ENCODE measurements at regions not wholly inside any gene's neighbourhood (a gene's known extent, or its start where the extent isn't known, plus 50 kb on each side); places are given as distances from the start of the nearest gene placed in this dataset.

- no peak overlapping the region for H3K27ac ChIP-seq
- H3K4me3 ChIP-seq (ENCODE audit: low read depth, low read length): no peak overlapping the region
- H3K27me3 ChIP-seq (ENCODE audit: insufficient read depth, low read depth, severe bottlenecking): no peaks in the 10 kb centered on the region
- H3K9me3 ChIP-seq (ENCODE audit: severe bottlenecking): no peaks in the 10 kb centered on the region
- H3K36me3 ChIP-seq: no peaks in the 10 kb centered on the region
- TF ChIP-seq, protein P1, sequence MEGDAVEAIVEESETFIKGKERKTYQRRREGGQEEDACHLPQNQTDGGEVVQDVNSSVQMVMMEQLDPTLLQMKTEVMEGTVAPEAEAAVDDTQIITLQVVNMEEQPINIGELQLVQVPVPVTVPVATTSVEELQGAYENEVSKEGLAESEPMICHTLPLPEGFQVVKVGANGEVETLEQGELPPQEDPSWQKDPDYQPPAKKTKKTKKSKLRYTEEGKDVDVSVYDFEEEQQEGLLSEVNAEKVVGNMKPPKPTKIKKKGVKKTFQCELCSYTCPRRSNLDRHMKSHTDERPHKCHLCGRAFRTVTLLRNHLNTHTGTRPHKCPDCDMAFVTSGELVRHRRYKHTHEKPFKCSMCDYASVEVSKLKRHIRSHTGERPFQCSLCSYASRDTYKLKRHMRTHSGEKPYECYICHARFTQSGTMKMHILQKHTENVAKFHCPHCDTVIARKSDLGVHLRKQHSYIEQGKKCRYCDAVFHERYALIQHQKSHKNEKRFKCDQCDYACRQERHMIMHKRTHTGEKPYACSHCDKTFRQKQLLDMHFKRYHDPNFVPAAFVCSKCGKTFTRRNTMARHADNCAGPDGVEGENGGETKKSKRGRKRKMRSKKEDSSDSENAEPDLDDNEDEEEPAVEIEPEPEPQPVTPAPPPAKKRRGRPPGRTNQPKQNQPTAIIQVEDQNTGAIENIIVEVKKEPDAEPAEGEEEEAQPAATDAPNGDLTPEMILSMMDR (IDR thresholded peaks at IDR 0.05; ENCODE audit: low read depth, low read length): no peak
- DNase-seq: no peak
Observed at GRCh38 chr9:118109542-118109941, 405.3 kb downstream of the TLR4 start.

GRCh38 chr9:118121361-118121760 lies 417.2 kb downstream of the TLR4 start:
- TF ChIP-seq, protein P1 (IDR thresholded peaks at IDR 0.05; ENCODE audit: low read depth, low read length): no peak
- no peaks in the 10 kb centered on the region for H3K9me3 ChIP-seq (ENCODE audit: severe bottlenecking)
- H3K36me3 ChIP-seq: no peaks in the 10 kb centered on the region
- no peak overlapping the region for H3K4me3 ChIP-seq (ENCODE audit: low read depth, low read length)
- H3K27me3 ChIP-seq (ENCODE audit: insufficient read depth, low read depth, severe bottlenecking): no peaks in the 10 kb centered on the region
- no peak for DNase-seq
- H3K27ac ChIP-seq: no peak overlapping the region

GRCh38 chr9:118128313-118128712 lies 424.1 kb downstream of the TLR4 start:
- no peak overlapping the region for H3K4me3 ChIP-seq (ENCODE audit: low read depth, low read length)
- no peak for DNase-seq
- no peaks in the 10 kb centered on the region for H3K27me3 ChIP-seq (ENCODE audit: insufficient read depth, low read depth, severe bottlenecking)
- H3K36me3 ChIP-seq: no peaks in the 10 kb centered on the region
- TF ChIP-seq, protein P1 (IDR thresholded peaks at IDR 0.05; ENCODE audit: low read depth, low read length): no peak
- H3K9me3 ChIP-seq (ENCODE audit: severe bottlenecking): no peaks in the 10 kb centered on the region
- no peak overlapping the region for H3K27ac ChIP-seq

GRCh38 chr9:118129541-118129940 lies 425.3 kb downstream of the TLR4 start:
- TF ChIP-seq, protein P1 (IDR thresholded peaks at IDR 0.05; ENCODE audit: low read depth, low read length): no peak
- Histone ChIP-seq H3K27me3 (ENCODE audit: insufficient read depth, low read depth, severe bottlenecking) (no peaks in the 10 kb centered on the region), H3K36me3 (no peaks in the 10 kb centered on the region), H3K27ac (no peak overlapping the region), H3K9me3 (ENCODE audit: severe bottlenecking) (no peaks in the 10 kb centered on the region), H3K4me3 (ENCODE audit: low read depth, low read length) (no peak overlapping the region)
- DNase-seq: no peak

GRCh38 chr9:118148990-118149389 lies 444.8 kb downstream of the TLR4 start:
- Histone ChIP-seq H3K9me3 (ENCODE audit: severe bottlenecking) (no peaks in the 10 kb centered on the region), H3K36me3 (no peaks in the 10 kb centered on the region), H3K27ac (no peak overlapping the region), H3K4me3 (ENCODE audit: low read depth, low read length) (no peak overlapping the region), H3K27me3 (ENCODE audit: insufficient read depth, low read depth, severe bottlenecking) (no peaks in the 10 kb centered on the region)
- TF ChIP-seq, protein P1 (IDR thresholded peaks at IDR 0.05; ENCODE audit: low read depth, low read length): no peak
- no peak for DNase-seq

- TF ChIP-seq, protein P1 (IDR thresholded peaks at IDR 0.05; ENCODE audit: low read depth, low read length): no peak
- Histone ChIP-seq H3K4me3 (ENCODE audit: low read depth, low read length) (no peak overlapping the region), H3K36me3 (no peaks in the 10 kb centered on the region), H3K27ac (no peak overlapping the region), H3K9me3 (ENCODE audit: severe bottlenecking) (no peaks in the 10 kb centered on the region), H3K27me3 (ENCODE audit: insufficient read depth, low read depth, severe bottlenecking) (no peaks in the 10 kb centered on the region)
- DNase-seq: no peak
Observed at GRCh38 chr9:118156846-118157245, 452.6 kb downstream of the TLR4 start.

All from WERI-Rb-1 (cell line).